GM21529 (cell line): ENCODE measurements at regions not wholly inside any gene's neighbourhood (a gene's known extent, or its start where the extent isn't known, plus 50 kb on each side); places are given as distances from the start of the nearest gene placed in this dataset.
"Not testable (repeated sequence)": the region's sequence is repeated elsewhere in the genome, so short reads cannot be mapped to it uniquely, and the experiment has no call there.

ENCODE experiments used
- ATAC-seq: cut with Tn5 transposase; IDR thresholded peaks from one replicate; pipeline ENCODE4 v1.9.1; 2021; ENCODE audit not compliant: unreplicated experiment

DNA sequence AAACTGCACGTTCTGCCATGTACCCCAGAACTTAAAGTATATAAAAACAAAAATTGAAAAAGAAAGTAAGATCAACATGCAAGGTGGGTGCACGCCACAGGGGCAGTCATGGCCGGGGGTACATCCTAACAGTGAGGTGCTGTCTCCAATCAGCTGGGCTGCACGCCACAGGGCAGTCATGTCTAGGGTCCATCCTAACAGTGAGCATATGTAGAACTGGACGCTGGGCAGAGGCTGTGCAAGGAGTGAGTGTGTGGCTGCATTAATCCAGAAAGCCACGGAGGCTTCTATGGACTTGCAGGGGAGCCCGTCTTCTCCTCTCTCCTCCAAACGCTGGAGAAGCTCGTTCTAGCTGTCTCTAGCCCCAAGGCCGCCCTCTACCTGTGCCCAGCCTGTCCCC, 1105.0 kb downstream of the BRD1 start:
- ATAC-seq = no peak

DNA sequence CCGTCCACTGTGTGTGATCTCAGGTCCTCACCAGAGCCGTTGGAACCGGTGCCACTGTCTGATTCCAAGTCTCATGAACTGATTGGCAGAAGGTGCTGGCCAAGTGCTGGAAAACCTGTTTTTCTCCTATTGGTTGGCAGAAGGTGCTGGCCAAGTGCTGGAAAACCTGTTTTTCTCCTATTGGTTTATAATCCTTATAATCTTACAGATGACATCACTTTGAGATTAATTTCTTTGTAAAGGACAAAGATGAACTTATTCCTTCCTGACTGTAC, 1106.3 kb downstream of the BRD1 start:
- no peak for ATAC-seq

DNA sequence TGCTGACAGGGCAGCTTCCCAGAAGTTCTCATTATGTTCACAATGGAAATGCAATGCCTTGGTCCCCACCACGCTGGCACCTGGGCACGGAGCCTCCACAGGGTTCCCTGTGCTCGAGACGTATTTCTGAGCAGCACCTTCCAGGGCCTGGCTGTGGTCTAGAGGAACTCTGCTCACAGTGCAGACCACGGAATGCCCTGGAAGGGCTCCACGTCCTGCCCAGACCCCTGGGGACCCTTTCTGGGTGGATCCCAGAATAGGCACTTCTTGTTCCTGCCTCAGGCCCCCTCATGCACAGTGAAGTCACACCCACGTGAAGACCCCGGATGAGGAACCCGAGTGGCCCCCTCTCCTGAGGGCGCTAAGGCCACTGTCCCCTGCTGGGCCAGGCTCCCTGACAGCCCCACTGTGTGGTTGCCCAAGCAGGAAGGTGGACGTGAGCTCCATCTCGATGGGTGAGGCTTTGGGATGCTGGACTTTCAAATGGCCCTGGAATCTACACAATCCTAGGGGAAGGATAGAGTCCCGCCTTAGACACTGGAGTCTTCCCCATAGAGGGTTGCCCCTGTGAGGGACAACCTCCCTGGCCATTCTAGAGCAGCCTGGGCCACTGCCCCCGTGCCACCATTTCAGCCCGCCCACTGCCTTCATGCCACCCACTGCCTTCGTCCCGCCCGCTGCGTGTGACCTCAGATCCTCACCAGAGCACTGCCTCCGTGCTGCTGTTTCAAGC, 1106.8 kb downstream of the BRD1 start:
- no peak for ATAC-seq

DNA sequence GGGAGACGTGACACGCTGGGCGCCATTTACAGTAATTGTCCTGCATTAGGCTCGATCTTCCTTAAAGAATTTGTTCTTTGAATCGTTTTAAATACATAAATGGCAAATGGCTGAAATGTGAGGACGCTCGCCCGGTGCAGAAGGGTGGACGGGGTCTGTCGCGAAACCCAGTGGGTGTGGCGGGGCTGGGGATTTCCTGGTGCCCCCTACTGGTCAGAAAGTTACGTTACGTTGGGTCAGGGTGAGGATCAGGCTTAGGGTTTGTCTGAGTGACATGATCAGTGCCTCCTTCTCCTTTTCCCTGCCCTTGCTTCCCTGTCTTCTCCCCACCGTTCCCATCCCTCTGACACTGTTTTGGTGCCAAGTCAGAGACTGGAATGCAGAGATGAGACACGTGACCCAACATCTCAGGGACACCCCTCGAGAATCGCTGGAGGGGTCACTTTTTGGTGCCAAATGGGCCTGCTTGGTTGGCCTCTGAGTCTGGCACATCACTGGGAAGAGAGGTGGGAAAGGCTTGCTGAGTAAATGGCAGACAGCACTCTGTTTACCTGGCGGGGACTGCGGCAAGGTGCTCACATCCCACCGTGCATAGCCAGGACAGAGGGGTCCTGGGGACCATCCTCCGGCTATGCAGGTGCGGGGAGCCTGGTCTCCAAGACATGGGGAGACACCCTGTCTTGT, 1107.6 kb downstream of the BRD1 start:
- no peak for ATAC-seq

DNA sequence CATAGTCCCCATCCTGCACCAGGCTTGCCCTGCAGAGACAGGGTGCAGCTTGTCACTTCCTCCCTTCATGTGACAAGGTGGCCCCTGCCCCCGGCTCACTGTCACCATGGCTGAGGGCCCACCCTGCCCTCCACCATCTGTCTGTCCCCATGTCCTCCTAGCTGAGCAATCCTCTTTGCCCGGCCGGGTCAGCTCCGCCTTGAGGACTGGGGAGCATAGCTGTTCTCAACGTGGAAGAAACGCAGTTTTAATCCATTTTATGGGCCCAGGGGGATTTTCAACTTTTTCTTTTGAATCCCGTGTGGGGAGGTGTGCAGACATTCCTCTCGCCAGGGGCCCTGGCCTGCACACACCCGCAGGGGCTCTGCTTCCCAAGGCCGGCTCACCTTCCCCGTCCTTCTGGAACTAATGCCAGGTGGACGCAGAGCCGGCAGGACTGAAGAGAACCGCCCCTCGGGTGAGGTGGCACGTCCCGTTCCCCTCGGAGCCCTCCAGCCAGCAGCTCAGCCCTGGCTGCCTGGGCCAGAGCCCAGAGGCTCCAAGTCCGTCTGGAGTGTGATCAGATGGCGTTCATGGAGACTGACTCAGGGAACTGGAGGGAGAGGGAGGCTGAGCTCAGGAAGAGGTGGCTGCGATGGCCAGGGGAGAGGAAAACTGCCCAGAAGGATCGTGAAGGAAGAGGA, 1108.7 kb downstream of the BRD1 start:
- ATAC-seq = no peak

DNA sequence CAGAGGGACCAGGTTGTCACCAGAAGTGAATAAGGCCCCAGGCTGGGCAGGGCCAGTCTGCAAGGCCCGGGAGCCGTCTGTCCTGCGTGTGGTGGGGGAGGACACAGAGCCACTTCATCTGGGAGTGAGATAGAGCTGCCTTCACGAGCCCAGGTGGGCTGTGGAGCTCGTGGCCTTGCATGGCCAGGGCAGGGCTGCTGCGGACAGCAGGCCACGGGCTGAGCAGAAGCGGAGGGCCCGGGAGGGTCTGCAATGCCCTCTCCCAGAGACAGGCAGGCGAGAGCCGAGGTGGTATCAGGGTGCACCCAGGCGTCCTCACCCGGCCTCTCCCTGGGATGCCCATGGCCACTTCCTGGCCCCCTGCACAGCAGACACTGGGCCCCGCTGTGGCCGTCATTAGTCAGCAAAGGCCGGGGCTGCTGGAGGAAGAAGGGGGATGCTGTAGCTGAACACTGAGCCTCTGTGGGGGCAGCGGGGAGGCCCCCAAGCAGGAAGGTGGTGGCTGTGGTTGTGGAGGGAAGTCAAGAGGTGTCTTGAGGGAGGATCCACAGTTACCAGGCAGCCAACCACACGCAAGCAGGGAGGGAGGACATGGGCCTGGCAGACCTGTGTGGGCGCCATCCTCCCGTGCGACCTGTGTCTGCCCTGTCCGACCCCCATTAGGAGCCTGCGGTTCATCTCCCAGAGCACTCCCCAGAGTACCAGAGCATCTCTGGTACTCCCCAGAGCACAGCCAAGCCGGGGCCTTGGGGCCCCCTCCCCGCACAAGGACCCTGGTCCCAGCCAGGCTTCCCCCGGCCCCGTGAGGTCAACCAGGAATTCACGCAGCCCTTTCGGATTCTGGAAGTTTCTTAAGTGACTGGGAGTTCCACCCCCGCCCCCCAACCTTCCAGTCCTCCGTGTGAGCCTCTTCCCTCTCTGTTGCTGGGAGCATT, 1109.5 kb downstream of the BRD1 start:
- no peak for ATAC-seq

DNA sequence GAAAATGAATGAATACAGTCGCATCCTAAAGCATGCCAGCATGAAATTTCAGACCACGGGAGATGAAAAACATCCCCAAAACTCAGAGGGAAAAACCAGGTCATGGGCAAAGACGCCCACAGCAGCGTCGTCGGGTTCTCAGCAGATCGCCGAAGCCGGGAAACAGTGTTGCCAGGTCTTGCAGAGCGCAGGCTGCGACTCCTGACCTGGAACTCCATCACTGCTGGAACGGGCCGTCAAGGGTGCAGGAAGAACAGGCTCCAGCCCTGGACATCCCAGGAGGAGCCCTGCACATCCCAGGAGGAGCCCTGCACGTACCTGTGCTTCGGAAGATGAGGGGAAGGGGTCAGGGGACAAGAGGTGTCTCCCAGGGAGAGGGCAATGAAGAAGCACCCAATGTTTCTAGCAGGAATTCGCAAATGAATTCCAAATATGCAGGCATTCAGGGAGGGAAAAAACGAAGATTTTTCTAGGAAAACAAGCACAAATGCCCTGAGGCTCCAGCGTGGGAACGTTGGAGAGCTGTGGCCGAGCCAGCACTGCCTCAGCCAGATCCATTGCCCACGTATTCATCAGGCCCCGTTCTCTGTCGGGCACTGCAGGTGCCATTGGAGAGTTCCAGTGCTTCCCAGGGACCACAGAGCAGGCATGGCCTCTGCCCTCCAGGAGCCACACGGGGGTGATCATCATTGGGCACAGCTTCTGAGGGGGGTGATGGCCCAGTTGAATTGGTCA, 1110.4 kb downstream of the BRD1 start:
- ATAC-seq = no peak

DNA sequence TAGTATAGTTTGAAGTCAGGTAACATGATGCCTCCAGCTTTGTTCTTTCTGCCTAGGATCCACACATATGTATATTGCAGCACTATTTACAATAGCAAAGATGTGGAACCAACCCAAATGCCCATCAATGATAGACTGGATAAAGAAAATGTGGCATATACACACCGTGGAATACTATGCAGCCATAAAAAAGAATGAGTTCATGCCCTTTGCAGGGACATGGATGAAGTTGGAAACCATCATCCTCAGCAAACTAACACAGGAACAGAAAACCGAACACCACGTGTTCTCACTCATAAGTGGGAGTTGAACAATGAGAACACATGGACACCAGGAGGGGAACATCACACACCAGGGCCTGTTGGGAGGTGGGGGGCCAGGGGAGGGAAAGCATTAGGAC, 1111.5 kb downstream of the BRD1 start:
- ATAC-seq = not testable (repeated sequence)

DNA sequence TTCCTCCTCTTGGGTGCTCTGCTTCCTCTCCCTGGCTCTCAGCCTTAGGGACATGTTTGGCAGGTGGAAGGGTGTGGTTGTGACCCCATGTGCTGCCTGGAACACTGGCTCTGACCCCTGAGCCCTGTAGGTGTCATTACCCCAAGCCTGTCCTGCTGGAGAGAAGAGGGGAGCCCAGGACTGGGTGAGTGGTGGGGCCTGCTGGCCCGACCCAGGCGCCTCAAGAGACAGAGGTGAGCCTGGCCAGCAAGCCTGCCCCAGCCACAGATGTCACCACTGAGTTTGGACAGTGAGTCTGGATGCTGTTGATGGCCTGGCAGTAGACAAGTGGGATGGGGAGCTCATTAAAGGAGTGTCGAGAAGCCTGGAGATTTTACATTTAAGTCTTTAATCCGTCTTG, 1112.2 kb downstream of the BRD1 start:
- no peak for ATAC-seq

DNA sequence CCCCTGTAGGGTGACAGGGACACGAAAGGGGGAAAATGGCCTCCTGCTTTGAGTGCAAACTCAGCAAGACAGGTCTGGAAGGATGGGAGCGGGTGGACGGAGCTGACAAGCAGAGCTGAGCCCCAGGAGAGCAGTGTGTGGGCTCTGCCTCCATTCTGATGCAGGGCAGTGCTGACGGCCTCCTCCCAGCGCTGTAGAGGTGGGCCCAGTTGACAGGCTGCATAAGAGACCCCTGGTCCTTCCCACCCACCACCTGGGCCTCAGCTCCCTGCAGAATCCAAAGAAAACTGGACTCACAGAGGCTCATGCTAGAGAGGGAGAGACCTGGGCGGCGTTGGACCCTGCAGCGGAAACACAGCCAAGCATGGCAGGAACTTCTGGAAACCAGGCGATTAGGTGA, 1113.4 kb downstream of the BRD1 start:
- ATAC-seq = no peak

DNA sequence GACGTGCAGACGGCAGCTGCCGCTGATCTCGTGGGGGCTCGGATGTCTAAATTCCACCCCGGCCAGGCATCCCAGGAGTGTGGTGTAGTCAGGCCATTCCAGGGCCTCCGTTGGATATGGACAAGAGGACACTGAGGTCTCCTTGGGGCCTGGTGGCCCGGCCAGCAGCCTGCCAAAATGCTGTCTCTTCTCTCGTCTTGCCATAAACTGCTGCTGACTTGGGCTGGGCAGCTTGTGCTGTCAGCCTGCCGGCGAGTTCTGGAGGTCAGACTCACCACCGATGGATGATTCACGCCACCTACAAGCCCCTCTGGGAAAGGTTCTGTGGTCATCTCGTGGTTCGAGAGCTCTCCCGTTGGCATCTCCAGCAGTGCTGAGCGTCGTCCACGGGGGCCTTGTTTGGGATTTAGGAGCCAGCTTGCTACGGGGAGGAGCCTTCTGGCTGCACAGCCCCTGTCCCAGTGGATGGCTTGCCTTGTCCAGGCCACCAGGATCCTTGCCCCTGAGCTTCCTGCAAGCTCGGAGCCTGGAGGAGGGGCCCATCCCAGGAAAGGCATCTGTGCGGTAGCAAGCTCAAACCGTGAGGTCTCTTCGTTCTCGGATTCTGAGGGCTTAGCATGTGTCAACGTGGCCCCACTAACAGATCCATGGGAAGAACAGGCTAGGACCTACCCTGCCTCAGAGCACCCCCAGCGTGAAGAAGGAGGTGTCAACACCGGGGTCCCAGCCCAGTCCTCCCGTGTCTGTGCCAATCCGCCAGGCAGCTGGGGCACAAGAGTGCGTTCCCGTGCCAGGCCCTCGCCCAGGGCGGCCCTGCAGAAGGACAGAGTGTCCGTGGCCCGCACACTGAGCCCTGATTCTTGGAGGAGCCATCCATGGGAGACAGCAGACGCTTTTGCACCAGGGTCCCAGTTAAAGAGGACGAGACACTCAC, 1114.1 kb downstream of the BRD1 start:
- ATAC-seq = no peak

DNA sequence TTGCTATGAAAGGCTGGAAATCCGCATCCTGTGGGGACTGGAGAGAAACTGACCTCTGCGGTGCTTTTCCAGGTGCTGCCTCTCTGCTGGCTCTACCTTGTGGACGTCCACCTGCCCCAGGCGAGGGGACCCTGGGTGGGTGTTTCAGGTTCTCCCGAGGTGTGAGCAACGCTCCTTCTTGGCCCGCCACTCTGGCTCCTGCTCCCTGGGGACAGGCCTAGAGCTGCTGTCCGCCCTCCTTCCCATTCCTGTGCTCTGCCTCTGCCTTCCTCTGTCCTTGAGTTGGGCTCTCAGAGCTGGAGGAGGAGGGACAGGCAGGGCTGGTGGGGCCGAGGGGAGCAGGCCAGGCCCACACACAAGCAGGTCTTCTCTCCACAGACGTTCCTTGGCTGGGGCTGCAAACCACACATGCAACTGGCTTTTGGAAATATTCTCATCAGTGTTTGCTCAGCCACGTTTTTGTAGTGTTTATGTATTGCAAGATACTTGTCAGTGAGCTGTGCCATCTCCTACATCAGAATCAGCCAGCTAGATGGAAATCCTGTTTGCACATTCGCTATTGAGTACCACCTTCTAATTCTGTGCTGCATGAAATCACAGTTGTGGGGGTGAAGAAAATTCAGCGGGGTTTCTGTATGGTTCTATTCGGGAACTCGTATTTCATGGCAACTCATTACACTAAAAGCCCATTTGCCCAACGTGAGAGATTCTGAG, 1115.0 kb downstream of the BRD1 start:
- no peak for ATAC-seq

DNA sequence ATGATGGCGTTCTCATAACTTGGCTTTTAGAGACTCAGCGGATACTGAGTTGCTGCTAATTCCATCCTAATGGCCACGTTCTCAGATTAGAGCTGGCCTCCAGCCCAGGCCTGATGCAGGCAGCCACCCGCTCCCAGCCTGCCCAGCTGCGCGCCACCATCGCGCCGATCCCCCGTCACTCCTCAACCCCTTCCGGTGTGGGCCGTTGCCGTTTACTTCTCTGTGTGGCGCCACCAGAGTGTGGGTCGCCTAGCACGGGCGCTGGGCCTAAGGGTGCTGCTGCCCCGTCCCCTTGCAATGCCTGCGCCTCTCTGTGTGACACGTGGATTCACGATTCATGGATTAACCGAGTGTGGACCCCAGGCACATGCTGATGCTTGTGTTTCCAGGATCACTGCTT, 1116.0 kb downstream of the BRD1 start:
- ATAC-seq = no peak

DNA sequence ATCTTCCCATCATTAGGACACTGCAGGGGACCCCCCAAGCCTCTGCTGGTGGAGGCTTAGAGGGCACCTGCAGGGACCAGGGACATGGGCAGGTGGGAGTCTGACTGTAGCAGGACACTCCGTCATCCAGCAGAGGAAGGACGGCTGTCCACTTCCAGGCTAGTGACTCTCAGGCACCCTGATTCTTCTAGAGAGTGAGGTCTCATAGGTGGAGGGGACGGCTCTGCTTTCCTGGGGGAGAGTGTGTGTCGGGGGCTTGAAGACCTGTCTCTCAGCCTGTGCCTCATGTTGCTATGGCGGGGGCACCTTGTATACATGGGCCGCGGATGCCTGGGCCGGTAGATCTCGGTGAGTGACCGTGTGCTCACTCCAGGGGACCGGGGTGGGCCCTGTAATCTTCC, 1116.6 kb downstream of the BRD1 start:
- no peak for ATAC-seq

DNA sequence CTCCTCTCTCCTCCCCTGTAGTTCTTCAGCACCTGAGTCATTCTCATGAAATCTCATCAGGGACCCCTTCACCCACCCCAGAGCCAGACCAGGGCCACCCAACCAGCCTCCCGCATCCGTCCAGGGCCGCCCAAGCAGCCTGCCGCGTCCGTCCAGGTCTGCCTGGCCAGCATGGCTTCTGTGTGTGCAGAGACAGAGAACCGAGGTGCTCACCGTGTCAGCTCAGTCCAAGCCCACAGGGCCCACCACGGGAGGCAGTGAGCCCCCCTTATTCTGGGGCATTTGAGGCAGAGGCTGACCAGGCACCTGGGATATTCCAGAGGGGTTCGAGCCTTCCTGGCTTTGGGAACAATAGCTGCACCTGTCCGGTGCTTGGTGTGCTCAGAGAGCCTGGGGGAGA, 1117.3 kb downstream of the BRD1 start:
- no peak for ATAC-seq

DNA sequence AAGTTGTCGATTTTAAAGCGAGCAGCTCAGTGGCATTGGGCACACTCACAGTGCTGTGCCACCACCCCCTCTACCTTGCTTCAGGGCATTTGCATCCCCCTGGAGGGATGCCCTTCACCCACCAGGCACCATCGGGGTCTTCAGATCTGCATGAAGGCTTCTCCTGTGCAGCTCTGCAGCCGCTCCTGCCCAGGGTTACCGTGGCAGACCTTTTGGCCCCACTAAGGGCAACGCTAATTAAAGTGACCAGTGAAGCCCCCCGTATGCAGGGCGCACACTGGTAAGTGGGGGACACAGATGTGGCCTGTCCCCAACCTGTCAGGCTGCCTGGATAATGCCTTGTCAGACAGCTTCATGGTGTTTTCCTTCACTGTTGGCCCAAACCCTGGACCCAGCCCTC, 1117.7 kb downstream of the BRD1 start:
- no peak for ATAC-seq

DNA sequence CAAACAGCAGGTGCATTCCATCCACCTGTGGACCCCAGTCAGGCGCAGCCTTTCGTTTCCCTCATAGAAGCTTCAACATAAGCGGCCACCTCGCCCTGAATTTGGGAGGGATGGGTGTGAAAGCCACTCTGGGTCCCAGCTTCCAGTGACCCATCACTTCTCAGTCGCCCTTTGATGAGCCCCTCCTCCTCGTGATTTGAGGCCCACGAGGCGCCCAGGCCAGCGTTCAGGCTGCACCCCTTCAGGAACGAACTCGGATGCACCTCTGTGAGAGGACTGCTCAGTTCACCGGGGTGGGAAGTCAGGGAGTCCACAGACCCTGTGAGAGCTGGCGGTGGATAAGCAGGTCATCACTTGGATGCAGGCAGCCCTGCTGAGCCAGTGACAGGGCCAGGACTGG, 1118.2 kb downstream of the BRD1 start:
- no peak for ATAC-seq

DNA sequence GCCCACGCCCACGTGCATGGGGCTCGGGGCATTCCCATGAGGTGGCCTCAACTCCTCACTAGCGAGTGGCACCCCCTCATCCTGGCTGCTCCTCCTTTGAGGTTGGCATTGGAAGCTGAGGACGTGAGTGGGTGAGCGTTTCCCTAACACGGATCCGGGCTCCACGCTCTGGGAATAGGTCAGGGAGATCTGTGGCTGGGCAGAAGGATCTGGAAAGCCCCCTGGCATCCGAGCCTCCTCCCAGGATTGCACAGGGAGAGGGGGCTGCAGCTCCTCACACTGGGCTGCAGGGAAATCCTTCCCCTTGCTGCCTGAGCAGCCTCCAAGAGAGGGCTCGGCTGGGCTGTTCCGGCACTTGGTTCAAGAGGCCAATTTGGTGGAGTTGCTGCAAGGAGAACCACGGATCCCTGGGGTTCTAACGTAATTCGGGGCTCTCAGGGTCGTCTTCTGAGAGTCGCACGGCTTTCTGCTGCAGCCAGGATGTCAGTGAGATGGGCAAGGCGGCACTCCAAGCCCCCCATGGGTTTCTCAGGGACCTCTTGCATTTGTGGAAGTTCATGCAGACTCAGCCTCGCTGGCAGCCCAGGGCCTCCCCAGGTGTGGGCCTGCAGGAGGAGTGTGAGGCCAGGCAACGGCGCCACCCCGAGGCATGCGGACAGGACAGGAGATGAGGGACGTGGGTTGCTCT, 1119.0 kb downstream of the BRD1 start:
- no peak for ATAC-seq
